Embryonic facial prominence (tissue), 1 donor: ENCODE measurements at regions not wholly inside any gene's neighbourhood (a gene's known extent, or its start where the extent isn't known, plus 50 kb on each side); places are given as distances from the start of the nearest gene placed in this dataset.
A peak's percentile ranks its signal among the peaks of the same experiment; 100 is the strongest.

Experiments used
- DNase-seq: peaks from one replicate; pipeline ENCODE4 v3.0.0-alpha.2; 2016; ENCODE audit errors: extremely low spot score

GRCh38 chr4:60134099-60134498, 1066.0 kb upstream of the ADGRL3 start:
- DNase-seq, result no peak

GRCh38 chr4:60155088-60155487, 1045.0 kb upstream of the ADGRL3 start:
- no peak for DNase-seq

GRCh38 chr4:60173103-60173502, 1027.0 kb upstream of the ADGRL3 start:
- DNase-seq, result no peak

GRCh38 chr4:60173718-60174117, 1026.4 kb upstream of the ADGRL3 start:
- DNase-seq, result no peak

GRCh38 chr4:60175241-60175640, 1024.9 kb upstream of the ADGRL3 start:
- no peak for DNase-seq

DNA sequence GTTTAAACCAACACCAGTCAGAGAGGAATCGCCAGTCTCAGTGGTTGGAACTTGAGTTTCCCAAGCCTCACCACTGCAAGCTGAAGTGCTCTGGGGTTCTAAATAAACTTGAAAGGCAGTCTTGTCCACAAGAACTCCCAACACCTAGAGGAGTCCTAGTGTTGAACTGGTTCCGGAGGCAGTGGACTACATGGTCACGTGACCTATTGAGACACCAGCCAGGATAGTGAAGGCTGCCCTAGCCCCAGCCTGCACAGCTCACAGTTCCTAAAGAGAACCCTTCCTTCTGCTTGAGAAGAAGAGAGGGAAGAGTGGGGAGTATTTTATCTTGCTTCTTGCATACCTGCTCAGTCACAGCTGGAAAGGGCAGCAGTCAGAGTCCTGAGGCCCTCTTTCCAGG, 1012.7 kb upstream of the ADGRL3 start:
- no peak for DNase-seq

GRCh38 chr4:60189286-60189685, 1010.8 kb upstream of the ADGRL3 start:
- no peak for DNase-seq

- no peak for DNase-seq
These were observed 1005.9 kb upstream of the ADGRL3 start for GRCh38 chr4:60194214-60194613.

GRCh38 chr4:60195256-60195655, 1004.9 kb upstream of the ADGRL3 start:
- no peak for DNase-seq

DNA sequence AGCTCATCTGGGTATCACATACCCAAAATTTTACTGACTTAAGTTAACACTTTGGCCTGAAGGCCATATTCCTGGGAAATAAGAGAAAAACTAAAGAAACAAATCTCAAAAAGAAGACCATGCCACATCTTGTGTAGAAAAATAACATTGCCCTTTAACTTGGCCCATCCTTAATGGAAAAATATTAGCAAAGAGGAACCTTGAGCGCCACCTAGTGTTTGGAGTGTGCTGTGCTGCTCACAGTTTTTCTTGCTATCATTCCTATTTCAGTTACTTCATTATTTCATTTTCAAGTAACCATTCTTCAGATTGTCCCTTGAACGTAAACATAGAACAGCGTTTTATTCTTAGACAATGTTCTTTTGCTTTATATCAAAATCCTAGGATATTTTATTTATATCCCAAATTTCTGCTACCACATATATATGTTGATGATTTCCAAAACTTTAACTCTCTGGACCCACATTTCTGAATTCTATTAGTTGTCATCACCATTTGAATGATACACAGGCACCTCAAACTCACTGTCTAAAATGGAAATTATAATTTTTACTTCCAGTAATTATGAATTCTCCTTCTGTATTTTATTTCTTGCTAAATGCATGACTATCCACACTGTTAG, 999.0 kb upstream of the ADGRL3 start:
- peak; percentile 9 for DNase-seq

DNA sequence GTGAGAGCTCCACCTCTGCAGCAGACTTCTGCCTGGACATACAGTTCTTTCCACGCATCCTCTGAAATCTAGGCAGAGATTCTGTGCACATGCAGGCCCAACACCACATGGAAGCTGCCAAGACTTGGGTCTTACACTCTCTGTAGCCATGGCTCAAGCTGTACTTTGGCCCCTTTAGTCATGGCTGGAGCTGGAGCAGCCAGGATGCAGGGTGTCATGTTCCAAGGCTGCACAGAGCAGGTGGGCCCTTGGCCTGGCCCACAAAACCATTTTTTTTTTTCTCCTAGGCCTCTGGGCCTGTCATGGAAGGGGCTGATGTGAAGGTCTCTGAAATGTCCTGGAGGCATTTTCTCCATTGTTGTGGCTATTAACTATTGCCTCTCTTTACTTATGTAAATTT, 990.5 kb upstream of the ADGRL3 start:
- no peak for DNase-seq

DNA sequence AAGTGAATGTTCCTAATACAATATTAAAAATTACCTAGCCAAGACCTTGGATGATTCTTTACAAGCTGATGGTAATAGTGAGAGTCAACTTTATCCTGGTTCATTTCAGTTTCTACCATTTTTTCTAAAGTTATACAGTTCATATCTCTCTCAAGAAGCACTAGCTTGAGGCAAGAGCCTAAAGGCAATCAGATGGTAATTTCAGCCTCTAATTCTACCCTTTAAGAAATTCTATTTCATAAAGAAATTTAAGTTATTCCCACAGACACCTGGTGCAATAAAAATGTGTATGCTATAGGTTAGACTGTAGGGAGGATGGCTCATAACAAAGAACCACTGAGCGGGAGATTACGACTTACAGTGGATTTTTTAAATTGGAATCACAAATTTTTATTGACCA, 984.2 kb upstream of the ADGRL3 start:
- DNase-seq, result no peak

DNA sequence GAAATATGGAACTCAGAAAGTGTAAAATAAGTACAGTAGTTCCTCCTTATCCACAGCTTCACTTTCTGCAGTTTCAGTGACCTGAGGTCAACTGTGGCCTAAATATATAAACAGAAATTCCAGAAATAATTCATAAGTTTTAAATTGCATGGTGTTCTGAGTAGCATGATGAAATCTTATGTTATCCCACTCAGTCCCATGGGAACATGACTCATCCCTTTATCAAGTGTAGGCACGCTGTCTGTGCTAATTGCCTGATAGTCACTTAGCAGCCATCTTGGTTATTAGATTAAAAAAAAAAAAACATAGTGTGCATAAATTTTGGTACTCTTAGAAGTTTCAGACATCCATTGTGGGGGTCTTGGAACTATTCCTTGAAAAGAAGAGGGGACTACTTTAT, 983.4 kb upstream of the ADGRL3 start:
- DNase-seq, result no peak

DNA sequence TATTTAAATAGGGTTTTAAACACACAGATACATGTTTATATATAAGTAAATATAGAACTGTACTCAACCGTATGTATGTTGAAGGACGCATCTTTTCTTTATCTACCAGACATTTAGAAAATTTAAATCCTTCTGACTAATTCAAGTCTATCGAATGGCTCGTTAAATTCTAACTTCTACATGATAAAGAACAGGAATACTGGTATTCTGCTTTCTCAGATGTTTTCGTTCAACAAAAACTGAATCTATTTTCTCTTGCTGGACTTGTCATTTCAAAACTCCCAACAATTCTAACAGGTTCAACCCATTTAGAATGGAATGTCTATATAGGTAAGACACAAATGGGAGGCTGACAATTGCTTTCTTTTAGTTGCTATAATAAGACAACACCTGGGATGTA, 978.3 kb upstream of the ADGRL3 start:
- DNase-seq, result no peak

GRCh38 chr4:60223208-60223923, 976.8 kb upstream of the ADGRL3 start:
- no peak for DNase-seq

- no peak for DNase-seq
These were observed 958.3 kb upstream of the ADGRL3 start for GRCh38 chr4:60241866-60242265.

DNA sequence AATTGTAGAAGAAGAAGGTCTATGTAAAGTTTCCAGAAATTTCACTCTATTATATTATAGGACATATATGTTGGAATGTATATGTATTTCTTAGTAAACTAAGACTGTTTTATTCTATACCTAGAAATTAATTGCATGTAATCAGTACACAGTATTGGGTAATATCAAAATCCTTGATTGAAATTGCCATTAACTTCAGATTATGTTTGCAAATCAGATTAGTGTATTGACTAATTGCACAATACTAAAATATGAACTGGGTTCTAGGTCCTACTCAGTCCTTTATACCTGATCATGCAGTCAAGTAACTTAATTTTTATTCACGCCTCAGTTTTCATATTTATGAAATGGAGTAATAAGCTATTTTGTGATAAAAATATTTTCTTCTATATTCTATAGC, 950.3 kb upstream of the ADGRL3 start:
- DNase-seq, result no peak

GRCh38 chr4:60250657-60251056, 949.5 kb upstream of the ADGRL3 start:
- DNase-seq, result no peak

DNA sequence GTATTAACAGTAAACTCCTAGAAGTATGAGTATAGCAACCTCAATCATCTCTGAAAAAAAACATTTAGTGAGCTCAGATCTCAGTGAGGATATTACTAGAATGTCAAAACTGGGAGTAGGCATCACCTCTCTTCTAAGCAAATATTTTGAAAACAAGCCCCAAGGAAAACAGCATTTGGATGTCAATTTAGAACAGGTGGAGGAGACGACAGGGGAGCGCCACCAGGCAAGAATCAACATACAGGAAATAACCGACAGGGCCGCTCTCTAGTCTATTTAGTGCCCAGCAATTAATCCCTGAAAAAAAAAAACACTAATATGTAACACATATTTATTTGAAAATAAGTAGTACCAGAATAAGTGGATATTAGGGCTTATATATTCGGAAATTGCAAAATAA, 940.3 kb upstream of the ADGRL3 start:
- no peak for DNase-seq

GRCh38 chr4:60266505-60266904, 933.6 kb upstream of the ADGRL3 start:
- no peak for DNase-seq

DNA sequence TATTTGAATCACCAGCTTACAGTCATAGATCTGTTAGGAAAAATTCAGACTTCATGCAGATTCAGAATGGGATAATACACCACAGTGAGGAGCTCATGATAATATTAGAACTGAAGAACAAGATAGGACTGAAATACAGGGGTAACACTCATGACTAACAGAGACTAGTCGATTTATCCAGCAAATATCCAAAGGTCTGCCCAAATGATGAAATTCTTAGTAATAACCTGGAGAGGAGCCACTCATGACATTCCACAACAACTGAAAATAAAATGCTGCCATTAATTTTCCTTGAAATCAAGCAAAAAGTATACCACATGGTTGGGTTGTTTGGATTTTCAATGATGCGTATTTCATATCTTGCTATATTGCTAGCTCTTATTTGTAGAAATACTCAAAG, 903.7 kb upstream of the ADGRL3 start:
- no peak for DNase-seq

DNA sequence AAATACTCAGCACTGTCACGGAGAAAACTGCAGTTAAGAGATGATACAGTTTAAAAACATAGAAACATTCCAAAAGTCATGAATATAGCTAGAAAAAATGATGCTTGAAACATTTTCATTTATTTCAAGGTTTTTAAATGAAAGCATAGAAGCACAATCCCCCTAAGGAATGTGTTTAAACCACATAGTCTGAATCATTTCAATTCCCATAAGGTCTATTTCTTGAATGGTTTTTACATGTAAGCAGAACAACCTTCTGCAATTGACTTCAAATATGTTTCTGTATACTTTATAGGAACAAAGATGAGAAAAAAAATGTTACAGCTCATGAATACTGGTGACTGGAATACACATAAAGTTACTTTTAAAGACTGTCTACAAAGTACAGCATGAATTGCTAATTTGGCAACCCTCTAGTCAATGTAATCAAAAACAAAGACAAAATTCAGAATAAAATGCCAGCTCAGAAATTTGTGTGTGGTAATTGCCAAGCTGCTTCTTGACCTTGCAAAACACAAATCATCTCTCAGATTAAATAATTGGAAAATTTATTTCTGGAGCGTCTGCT, 886.4 kb upstream of the ADGRL3 start:
- DNase-seq, result no peak

- DNase-seq, result no peak
These were observed 885.7 kb upstream of the ADGRL3 start for GRCh38 chr4:60314416-60314815.
